Stromal cell of bone marrow (primary cell): ENCODE measurements at regions not wholly inside any gene's neighbourhood (a gene's known extent, or its start where the extent isn't known, plus 50 kb on each side); places are given as distances from the start of the nearest gene placed in this dataset.
A peak's percentile ranks its signal among the peaks of the same experiment; 100 is the strongest.
"Not testable (repeated sequence)": the region's sequence is repeated elsewhere in the genome, so short reads cannot be mapped to it uniquely, and the experiment has no call there.

Experiments used
- DNase-seq: peaks from one replicate; pipeline ENCODE4 v3.0.0-alpha.2; 2012; ENCODE audit warnings: low read depth

- no peak for DNase-seq
Measured at GRCh38 chr15:35695003-35695402, 149.0 kb upstream of the DPH6 start.

GRCh38 chr15:35696767-35697231 is 150.8 kb upstream of the DPH6 start:
- DNase-seq = no peak

- DNase-seq = no peak
Measured at GRCh38 chr15:35697549-35698299, 151.8 kb upstream of the DPH6 start.

DNA sequence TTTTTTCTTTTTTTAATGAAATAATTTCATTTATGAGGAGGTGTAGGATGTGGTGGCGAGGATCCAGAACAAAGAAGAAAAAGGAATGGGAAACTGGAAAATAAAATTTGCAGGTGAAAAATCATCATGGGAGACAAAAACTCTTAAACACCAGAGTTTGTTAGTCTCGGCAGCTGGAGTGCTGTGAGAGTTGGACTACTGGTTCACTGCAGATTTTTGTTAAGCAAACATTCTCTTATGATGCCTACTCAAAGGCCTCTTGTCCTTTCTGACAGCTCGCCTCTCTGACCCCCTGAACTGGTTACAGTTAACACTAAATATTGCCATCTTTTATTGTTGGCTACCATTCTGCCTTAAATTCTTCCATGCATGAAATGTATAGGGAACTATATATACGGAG is 152.4 kb upstream of the DPH6 start:
- DNase-seq = no peak

DNA sequence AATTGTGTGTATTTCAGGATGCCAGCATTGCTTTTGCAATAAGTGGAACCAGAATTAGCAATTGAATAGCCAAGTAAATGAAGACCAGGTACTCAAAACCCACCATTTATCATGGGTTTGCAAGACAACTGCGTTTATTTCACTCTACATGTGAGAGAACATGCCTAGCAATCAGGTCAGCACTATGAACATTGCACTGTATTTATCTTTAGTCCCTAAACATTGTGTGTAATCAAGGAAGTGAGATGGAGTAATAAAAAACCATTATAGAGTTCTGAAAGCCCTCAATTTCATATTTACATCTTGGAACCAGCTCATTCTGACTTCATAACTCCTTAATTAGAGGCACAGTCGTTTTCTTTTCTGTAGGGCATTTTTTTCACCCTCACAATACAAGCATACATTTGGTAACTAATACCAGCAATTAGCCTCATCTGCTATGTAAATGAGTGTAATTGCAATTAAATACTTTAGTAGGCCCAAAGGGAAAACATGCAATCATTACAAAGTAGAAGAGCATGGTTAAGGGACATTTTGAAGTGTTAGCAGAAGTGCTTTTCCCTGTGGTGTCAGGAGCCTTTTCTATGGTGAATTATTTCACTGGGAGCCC is 153.1 kb upstream of the DPH6 start:
- no peak for DNase-seq

DNA sequence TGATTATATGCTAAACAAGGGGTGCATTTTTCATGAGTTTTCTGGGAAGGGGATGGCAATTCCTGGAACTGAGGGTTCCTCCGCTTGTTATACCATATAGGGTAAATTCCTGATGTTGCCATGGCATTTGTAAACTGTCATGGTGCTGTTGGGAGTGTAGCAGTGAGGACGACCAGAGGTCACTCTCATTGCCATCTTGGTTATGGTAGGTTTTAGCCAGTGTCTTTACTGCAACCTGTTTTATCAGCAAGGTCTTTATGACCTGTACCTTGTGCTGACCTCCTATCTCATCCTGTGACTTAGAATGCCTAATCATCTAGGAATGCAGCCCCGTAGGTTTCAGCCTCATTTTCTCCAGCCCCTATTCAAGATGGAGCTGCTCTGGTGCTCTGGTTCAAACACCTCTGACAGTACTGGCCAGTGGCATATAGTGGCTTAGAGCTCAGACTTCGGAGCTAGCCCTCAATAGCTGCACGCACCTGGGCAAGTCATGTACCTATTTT is 154.2 kb upstream of the DPH6 start:
- DNase-seq = not testable (repeated sequence)

DNA sequence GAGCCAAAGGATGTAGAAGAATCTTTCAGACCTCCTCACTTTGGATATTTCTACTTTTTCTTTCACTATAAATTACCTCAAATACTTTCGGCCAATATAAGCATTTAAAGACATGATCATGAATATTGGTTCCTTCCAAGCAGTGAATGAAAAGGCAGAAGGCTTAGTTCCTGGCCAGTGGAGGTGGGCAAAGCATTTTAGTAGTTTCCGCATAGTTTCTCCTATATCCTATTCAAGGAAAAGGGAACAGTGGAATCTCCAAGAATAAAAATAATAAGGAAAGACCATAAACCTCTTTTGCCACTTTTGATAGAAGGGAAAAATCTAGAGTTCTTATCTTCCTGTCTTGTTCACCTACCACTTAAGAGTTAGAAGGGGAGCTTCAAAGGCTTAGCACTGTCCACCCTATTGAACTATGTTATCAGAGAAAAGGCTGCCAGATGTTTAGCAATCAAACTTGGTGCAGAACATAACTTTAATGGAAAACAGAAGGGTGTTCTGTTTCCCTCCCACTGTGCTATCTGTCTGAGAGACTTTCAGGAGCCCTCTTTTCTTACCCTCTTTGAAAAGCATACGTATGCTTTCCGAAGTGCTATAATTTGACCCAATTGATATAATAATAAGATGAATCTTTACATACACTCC is 155.6 kb upstream of the DPH6 start:
- no peak for DNase-seq

- DNase-seq = no peak
Measured at GRCh38 chr15:35702946-35703495, 157.1 kb upstream of the DPH6 start.

DNA sequence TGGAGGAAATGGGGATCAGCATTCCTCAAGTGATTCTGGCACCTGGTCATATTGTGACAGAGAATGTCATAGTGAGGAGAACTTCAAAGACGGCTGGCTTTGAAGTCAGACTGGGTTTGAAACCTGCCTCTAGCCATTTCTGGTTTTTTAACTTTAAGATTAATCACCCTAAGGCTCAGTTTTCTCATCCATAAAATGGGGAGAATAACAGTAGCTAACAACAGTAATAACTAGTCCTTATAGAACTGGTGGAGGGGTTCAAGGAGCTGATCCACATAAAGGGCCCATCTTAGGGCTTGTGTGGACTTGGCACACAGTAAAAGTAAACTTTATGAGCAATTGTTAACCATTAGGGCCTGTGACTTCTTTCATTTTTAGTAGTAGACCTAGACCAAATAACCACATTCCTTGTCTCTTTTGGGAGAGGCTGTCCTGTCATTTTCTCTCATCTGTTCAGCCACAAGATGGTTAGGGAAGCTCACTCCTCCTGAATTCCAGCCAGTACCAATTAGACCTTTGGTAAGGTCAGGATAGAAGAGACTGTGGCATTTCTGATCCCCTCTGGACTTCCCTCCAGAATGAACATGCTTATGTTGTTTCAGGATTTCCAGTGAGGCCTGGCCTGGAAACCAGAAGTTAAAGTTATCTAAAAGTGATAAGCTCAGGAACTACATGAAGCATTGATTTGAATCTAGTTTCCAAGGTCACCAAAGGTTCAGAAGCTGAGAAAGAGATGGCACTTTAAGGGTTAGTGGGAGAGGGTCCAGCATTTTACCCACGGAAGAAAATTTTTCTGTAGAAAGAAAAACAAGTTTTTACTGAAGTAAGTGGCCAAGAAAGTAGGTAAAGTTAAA is 159.3 kb upstream of the DPH6 start:
- no peak for DNase-seq

DNA sequence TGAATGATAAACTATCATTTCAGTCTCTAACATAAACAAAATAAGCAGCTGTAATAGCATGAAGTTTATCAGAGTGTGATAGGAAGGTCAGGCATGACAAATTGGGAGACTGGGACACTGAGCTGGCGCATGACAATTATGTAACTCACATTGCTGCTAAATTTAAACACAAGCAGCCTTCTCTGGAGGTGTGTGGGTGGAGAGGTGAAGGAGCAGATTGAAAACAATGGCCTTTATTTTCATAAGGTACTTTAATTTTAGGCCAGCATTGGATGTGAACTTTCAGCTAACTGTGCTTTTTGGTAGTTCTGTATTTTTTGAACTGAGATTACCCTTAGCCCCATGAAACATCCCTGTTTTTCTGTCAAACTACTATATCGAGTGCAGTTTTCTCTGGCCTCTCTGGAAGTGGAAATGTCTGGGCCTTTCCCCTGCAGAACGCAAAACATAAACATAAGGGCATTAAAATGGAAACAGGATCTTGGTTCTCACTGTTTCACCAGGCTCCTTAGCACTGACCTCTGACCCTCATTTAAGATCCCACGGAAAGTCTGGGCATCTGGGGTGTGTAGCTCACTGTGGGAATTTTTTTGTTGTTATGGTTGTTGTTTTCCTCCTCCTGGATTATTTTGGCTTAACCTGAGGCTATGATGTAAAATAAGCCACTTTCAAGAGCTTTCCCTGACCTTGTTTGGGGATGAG is 160.1 kb upstream of the DPH6 start:
- no peak for DNase-seq

DNA sequence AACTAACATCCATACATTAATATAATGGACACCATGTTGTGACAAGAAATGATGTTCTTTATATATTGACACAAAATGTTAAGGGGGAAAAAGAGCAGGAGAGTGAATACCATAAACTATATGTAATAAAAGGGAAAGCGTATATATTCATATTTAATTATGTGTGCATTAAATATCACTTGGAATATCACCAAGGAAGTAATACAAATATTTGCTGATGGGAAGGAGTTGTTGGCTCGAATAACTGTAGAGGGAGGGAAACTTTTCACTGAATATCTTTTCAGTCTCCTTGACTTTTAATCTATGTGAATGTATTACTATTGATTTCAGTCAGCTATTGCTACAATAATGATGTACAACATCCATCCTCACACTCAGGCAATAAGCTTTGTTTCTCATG is 167.0 kb upstream of the DPH6 start:
- no peak for DNase-seq

DNA sequence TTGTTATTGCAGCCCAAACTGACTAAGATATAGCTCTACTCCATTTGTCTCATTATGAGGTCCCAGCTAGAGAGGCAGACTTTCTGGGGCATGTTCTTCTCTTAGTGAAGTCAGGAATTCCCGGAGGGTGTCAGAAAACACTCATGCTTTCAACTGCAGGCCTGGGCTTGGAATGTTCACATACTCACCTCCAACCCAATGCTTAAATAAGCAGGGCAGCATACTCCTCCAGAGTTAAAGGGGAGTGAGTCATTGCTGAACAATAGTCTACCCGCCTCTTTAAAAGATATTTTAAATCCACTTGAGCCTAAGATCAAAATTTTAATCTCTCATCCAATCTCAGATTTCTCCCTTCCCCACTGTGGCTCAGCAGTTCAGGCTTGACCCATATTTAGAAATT is 167.8 kb upstream of the DPH6 start:
- no peak for DNase-seq

- DNase-seq = no peak
Measured at GRCh38 chr15:35717721-35718120, 171.8 kb upstream of the DPH6 start.

DNA sequence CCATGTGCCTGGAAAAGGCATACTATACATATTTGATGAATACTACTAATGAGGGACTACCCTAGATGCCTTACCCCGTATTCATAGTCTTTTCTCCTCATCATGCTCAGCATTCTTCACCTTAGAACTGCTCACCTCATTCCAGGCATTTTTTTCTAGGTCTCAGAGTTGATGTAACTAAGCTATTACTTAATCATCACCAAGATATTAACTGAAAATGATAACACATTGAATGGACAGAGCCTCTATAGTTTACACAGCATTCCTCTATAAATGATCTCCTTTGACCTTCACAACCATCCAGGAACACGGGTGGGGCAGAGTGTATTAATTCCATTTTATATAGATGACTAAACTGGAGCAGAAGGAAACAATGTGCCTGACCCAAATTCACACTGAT is 174.1 kb upstream of the DPH6 start:
- DNase-seq = no peak

GRCh38 chr15:35720984-35721383 is 175.0 kb upstream of the DPH6 start:
- DNase-seq = no peak

- no peak for DNase-seq
Measured at GRCh38 chr15:35721751-35722150, 175.8 kb upstream of the DPH6 start.

DNA sequence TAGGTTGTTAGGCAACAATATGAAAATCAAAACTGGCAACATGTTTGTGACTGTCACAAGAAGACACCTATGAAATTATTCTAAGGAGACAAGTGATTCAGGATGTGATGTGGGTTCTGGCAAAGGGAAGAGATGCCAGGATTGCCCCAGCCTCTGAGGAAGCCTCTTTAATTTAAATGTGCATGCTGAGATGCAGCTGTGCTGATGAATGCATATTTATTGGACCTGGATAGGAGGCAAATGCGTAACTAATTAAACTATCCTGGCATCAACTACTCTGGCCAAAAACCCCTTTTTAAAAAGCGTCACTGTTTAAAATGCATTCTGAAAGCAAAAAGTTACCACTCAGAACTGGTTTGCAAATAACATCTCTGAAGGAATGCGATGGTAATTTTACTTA is 176.5 kb upstream of the DPH6 start:
- no peak for DNase-seq

- no peak for DNase-seq
Measured at GRCh38 chr15:35723120-35723847, 177.3 kb upstream of the DPH6 start.

DNA sequence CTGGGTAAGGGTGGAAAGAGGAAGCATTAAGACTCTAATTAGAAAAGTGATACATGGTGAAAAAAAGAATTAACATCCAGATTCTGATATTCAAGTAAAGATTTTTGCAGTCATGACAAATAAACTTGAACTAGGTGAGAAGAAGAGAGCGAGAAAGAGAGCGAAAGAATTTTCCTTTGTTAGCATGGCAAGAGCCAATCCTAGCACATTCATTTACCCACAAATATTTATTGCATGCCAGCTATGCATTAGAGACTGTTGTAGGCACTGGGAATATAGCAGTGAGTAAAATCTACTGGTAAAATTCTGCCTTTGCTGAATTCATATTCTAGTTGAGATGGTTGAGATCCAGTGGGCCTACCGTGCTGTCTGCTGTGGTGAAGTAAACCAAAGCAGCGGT is 177.9 kb upstream of the DPH6 start:
- no peak for DNase-seq

DNA sequence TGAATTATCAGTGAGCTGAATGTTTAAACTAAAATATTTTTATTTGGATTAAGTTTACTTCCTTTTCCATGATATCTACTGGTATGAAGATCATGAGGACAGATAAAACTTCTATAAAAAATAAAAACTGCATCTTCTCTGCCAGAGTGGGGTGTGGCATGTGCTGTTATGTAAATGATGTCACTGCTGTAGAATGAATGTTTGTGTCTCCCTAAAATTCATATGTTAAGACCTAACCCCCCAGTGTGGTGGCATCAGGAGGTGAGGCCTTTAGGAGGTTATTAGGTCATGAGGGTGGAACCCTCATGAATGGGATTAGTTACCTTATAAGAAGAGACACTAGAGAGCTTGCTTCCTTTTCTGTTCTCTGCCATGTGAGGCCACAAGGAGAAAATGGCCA is 178.7 kb upstream of the DPH6 start:
- no peak for DNase-seq

- peak; percentile 14 for DNase-seq
Measured at GRCh38 chr15:35725353-35725752, 179.4 kb upstream of the DPH6 start.
